ENCODE measurements at regions not wholly inside any gene's neighbourhood (a gene's known extent, or its start where the extent isn't known, plus 50 kb on each side); places are given as distances from the start of the nearest gene placed in this dataset.

- no peaks in the 10 kb centered on the region for H3K9me3 Mint-ChIP-seq
Observed at GRCh38 chr17:79325709-79326430, 251.2 kb downstream of the ENGASE start.

More at GRCh38 chr17:79325709-79326430, 251.2 kb downstream of the ENGASE start:
- no peak overlapping the region for H3K27ac Mint-ChIP-seq
- H3K18ac ChIP-seq (ENCODE audit: insufficient read length, low read depth, low read length) = no peak overlapping the region
- H3K4me3 Mint-ChIP-seq = no peak overlapping the region
- H3K56ac ChIP-seq (ENCODE audit: insufficient read length, low read depth, low read length) = no peak overlapping the region
- no CpG with 5 or more reads among the region's 24 CpGs for WGBS (ENCODE audit: extremely low coverage, insufficient read length, low lambda C conversion rate)
- H3K27me3 Mint-ChIP-seq (ENCODE audit: low read depth) = peaks cover 61% of the 10 kb centered on the region
- no peak overlapping the region for H3K27ac ChIP-seq (ENCODE audit: insufficient read length, low read depth, low read length)
- H3K9me3 ChIP-seq (ENCODE audit: control insufficient read depth, low read depth, low read length) = no peaks in the 10 kb centered on the region
- H4K20me1 ChIP-seq (ENCODE audit: control insufficient read depth, insufficient read depth, insufficient read length) = no peaks in the 10 kb centered on the region
- no peaks in the 10 kb centered on the region for H3K27me3 ChIP-seq (ENCODE audit: insufficient read depth, low read length)
- H2BK5ac ChIP-seq (ENCODE audit: insufficient read length, low read length) = no peak overlapping the region
- H2BK120ac ChIP-seq (ENCODE audit: low read depth, low read length, poor library complexity, severe bottlenecking) = no peak overlapping the region
- H4K8ac ChIP-seq (replicated peaks; ENCODE audit: insufficient read length, low read depth, low read length) = no peak overlapping the region
- no peak overlapping the region for H3K14ac ChIP-seq (ENCODE audit: insufficient read depth, low read length)
- no peak overlapping the region for H2BK15ac ChIP-seq (ENCODE audit: low read depth, low read length)
- no peak overlapping the region for H3T11ph ChIP-seq (ENCODE audit: low read length)
- no peak overlapping the region for H3K4me2 ChIP-seq (ENCODE audit: insufficient read depth, insufficient read length, low read length)
- no peak overlapping the region for H4K5ac ChIP-seq (ENCODE audit: insufficient read length, low read depth, low read length)
- no peaks in the 10 kb centered on the region for H3K4me1 ChIP-seq (ENCODE audit: insufficient read depth, low read length)
- H3K79me2 ChIP-seq (ENCODE audit: insufficient read depth, low read length) = no peaks in the 10 kb centered on the region
- H3K9ac ChIP-seq (ENCODE audit: extremely low read depth, insufficient read length, low read length) = no peak overlapping the region
- no peak overlapping the region for H2AFZ ChIP-seq (ENCODE audit: low read length)
- H3K23me2 ChIP-seq (ENCODE audit: insufficient read length, low read depth, low read length, poor library complexity, severe bottlenecking) = no peaks in the 10 kb centered on the region
- H3K4me1 Mint-ChIP-seq = peaks cover 0 to 5% of the 10 kb centered on the region in 2 experiments; a peak in 1 of 4 replicates
- H3K36me3 Mint-ChIP-seq (ENCODE audit: insufficient read depth in 1 of 3, low read depth in 3 of 3) = no peaks in the 10 kb centered on the region
- no peaks in the 10 kb centered on the region for H3K79me1 ChIP-seq (ENCODE audit: insufficient read depth, low read depth, low read length, poor library complexity, severe bottlenecking)
- no peak overlapping the region for H3K4ac ChIP-seq (ENCODE audit: low read depth, low read length)
- TF ChIP-seq CTCF (conservative IDR thresholded peaks at IDR 0.05) = no peak
- H2AK5ac ChIP-seq (ENCODE audit: insufficient read length, low read length) = no peak overlapping the region
- no peak overlapping the region for H4K91ac ChIP-seq (ENCODE audit: insufficient read length, low read depth, low read length)
- H2BK20ac ChIP-seq (ENCODE audit: low read depth, low read length, poor library complexity, severe bottlenecking) = no peak overlapping the region
- no peak overlapping the region for H2BK12ac ChIP-seq (ENCODE audit: insufficient read length, low read depth, low read length)
- no peak overlapping the region for H3K23ac ChIP-seq (ENCODE audit: insufficient read length, low read depth, low read length)
- DNase-seq = peak; percentile 66

Measured in H9 (cell line).